Neural cell (in vitro differentiated cells): ENCODE measurements at regions not wholly inside any gene's neighbourhood (a gene's known extent, or its start where the extent isn't known, plus 50 kb on each side); places are given as distances from the start of the nearest gene placed in this dataset.

Experiments used
- H2AFZ ChIP-seq: fragments of 200-600, 300-800 bp; sonication (generic), shearing (Covaris generic); 2 replicates; pipeline ENCODE4 v1.6.0; 2014; ENCODE audit warnings: low read depth, mild to moderate bottlenecking, antibody characterized with exemption, low read length, moderate library complexity
- H3F3A ChIP-seq: fragments of 200-600 bp; shearing (Covaris generic); 2 replicates; pipeline ENCODE4 v1.6.1; 2016; ENCODE audit warnings: mild to moderate bottlenecking, moderate library complexity, mixed read lengths, antibody characterized with exemption, low read length; ENCODE audit not compliant: insufficient read depth, poor library complexity, severe bottlenecking
- H3K27ac ChIP-seq: fragments of 200-600, 300-800 bp; sonication (generic), shearing (Covaris generic); 2 replicates; pipeline ENCODE4 v1.5.1; 2014; ENCODE audit warnings: mild to moderate bottlenecking, low read length, moderate library complexity
- H3K27me3 ChIP-seq: fragments of 300-800, 200-600 bp; sonication (generic), shearing (Covaris generic); 2 replicates; pipeline ENCODE4 v1.6.0; 2014; ENCODE audit warnings: mild to moderate bottlenecking, low read depth, low read length, moderate library complexity; ENCODE audit not compliant: insufficient read depth
- H3K36me3 ChIP-seq: fragments of 300-800, 200-600 bp; sonication (generic), shearing (Covaris generic); 2 replicates; pipeline ENCODE4 v1.5.1; 2014; ENCODE audit warnings: mild to moderate bottlenecking, antibody characterized with exemption, low read length, moderate library complexity; ENCODE audit not compliant: insufficient read depth
- H3K4me2 ChIP-seq: fragments of 300-800, 200-600 bp; sonication (generic), shearing (Covaris generic); 2 replicates; pipeline ENCODE4 v1.6.0; 2014; ENCODE audit warnings: mild to moderate bottlenecking, low read length
- H3K4me3 ChIP-seq: fragments of 300-800, 200-600 bp; sonication (generic), shearing (Covaris generic); 2 replicates; pipeline ENCODE4 v1.5.1; 2014; ENCODE audit warnings: mild to moderate bottlenecking, low read length, moderate library complexity
- H3K79me2 ChIP-seq: fragments of 200-600 bp; shearing (Covaris generic); replicated peaks from 2 replicates; pipeline ENCODE4 v1.6.0; 2014; ENCODE audit warnings: mild to moderate bottlenecking, low read length, moderate library complexity; ENCODE audit not compliant: insufficient read depth
- H3K9ac ChIP-seq: fragments of 300-800, 200-600 bp; sonication (generic), shearing (Covaris generic); 2 replicates; pipeline ENCODE4 v1.6.1; 2016; ENCODE audit warnings: mild to moderate bottlenecking, low read length, mixed read lengths
- H3K9me2 ChIP-seq: fragments of 200-600 bp; shearing (Covaris generic); 2 replicates; pipeline ENCODE4 v1.6.1; 2016; ENCODE audit warnings: mild to moderate bottlenecking, low read length, mixed read lengths; ENCODE audit not compliant: insufficient read depth
- H3K9me3 ChIP-seq: fragments of 200-600, 300-800 bp; sonication (generic), shearing (Covaris generic); 2 replicates; pipeline ENCODE4 v1.6.1; 2016; ENCODE audit warnings: mild to moderate bottlenecking, mixed run types, low read length, moderate library complexity, mixed read lengths
- H4K20me1 ChIP-seq: fragments of 200-600 bp; shearing (Covaris generic); 2 replicates; pipeline ENCODE4 v1.6.1; 2016; ENCODE audit warnings: mild to moderate bottlenecking, mixed run types; ENCODE audit not compliant: insufficient read depth
- CTCF ChIP-seq: fragments of 450-650 bp; IDR thresholded peaks from 2 replicates; pipeline ENCODE4 v1.5.1; 2014; ENCODE audit warnings: antibody characterized with exemption, mild to moderate bottlenecking, moderate library complexity; ENCODE audit not compliant: poor library complexity, severe bottlenecking
- EP300 ChIP-seq: fragments of 450-650 bp; conservative IDR thresholded peaks from 2 replicates; pipeline ENCODE4 v1.6.1; 2014; ENCODE audit warnings: antibody characterized with exemption, mild to moderate bottlenecking, moderate library complexity; ENCODE audit not compliant: poor library complexity, severe bottlenecking
- EZH2 ChIP-seq: fragments of 200-600, 300-800 bp; shearing (Covaris generic), sonication (generic); IDR thresholded peaks from 2 replicates; pipeline ENCODE4 v1.6.1; 2014; ENCODE audit warnings: antibody characterized with exemption, low read length, borderline replicate concordance, mild to moderate bottlenecking; ENCODE audit not compliant: insufficient read depth, poor library complexity, severe bottlenecking
- MXI1 ChIP-seq: fragments of 450-650 bp; conservative IDR thresholded peaks from 2 replicates; pipeline ENCODE4 v1.6.1; 2014; ENCODE audit warnings: antibody characterized with exemption, mild to moderate bottlenecking; ENCODE audit not compliant: poor library complexity, severe bottlenecking
- POLR2AphosphoS5 ChIP-seq: IDR thresholded peaks from 2 replicates; pipeline ENCODE4 v1.6.1; 2012
- RAD21 ChIP-seq: fragments of 450-650 bp; conservative IDR thresholded peaks from 2 replicates; pipeline ENCODE4 v1.6.1; 2014; ENCODE audit warnings: antibody characterized with exemption, mild to moderate bottlenecking, moderate library complexity
- REST ChIP-seq: IDR thresholded peaks from 2 replicates; pipeline ENCODE4 v1.6.1; 2012; ENCODE audit warnings: borderline replicate concordance
- SMC3 ChIP-seq: fragments of 450-650 bp; conservative IDR thresholded peaks from 2 replicates; pipeline ENCODE4 v1.6.1; 2014; ENCODE audit warnings: antibody characterized with exemption, mild to moderate bottlenecking, moderate library complexity; ENCODE audit not compliant: poor library complexity
- TAF1 ChIP-seq: IDR thresholded peaks from 2 replicates; pipeline ENCODE4 v1.6.1; 2012; ENCODE audit warnings: low read depth

GRCh38 chr13:74197677-74198429 lies 63.6 kb upstream of the KLF12 start:
- H3K27ac ChIP-seq = no peak overlapping the region
- H3K79me2 ChIP-seq = no peaks in the 10 kb centered on the region
- no peaks in the 10 kb centered on the region for H4K20me1 ChIP-seq
- no peaks in the 10 kb centered on the region for H3F3A ChIP-seq
- no peak for TF ChIP-seq CTCF
- TF ChIP-seq SMC3 = no peak
- no peak for TF ChIP-seq RAD21
- TF ChIP-seq MXI1 = no peak
- no peak for TF ChIP-seq EZH2
- TF ChIP-seq REST = no peak
- TF ChIP-seq TAF1 = no peak
- H3K27me3 ChIP-seq = no peaks in the 10 kb centered on the region
- no peak overlapping the region for H2AFZ ChIP-seq
- H3K36me3 ChIP-seq = no peaks in the 10 kb centered on the region
- H3K9me2 ChIP-seq = no peaks in the 10 kb centered on the region
- no peak overlapping the region for H3K4me3 ChIP-seq
- H3K9me3 ChIP-seq = no peaks in the 10 kb centered on the region
- H3K4me2 ChIP-seq = no peak overlapping the region
- no peak overlapping the region for H3K9ac ChIP-seq

GRCh38 chr13:74194846-74195245 lies 60.6 kb upstream of the KLF12 start:
- Histone ChIP-seq H3K27ac (no peak overlapping the region), H3K27me3 (no peaks in the 10 kb centered on the region), H4K20me1 (no peaks in the 10 kb centered on the region), H3K9me3 (no peaks in the 10 kb centered on the region), H3K36me3 (no peaks in the 10 kb centered on the region), H2AFZ (no peak overlapping the region), H3F3A (no peaks in the 10 kb centered on the region), H3K9me2 (no peaks in the 10 kb centered on the region), H3K79me2 (no peaks in the 10 kb centered on the region), H3K9ac (no peak overlapping the region), H3K4me3 (no peak overlapping the region), H3K4me2 (no peak overlapping the region)
- TF ChIP-seq RAD21 (no peak), TAF1 (no peak), SMC3 (no peak), CTCF (no peak), REST (no peak), EZH2 (no peak), MXI1 (no peak), EP300 (no peak), POLR2AphosphoS5 (no peak)
